Neural progenitor cell (in vitro differentiated cells): ENCODE measurements at regions not wholly inside any gene's neighbourhood (a gene's known extent, or its start where the extent isn't known, plus 50 kb on each side); places are given as distances from the start of the nearest gene placed in this dataset.

Experiments
- DNase-seq: peaks from one replicate; pipeline ENCODE4 v3.0.0-alpha.2; 2016; ENCODE audit warnings: low spot score
- H2AFZ ChIP-seq: fragments of 200-600 bp; sonication (generic); replicated peaks from 2 replicates; pipeline ENCODE4 v1.6.1; 2016; ENCODE audit warnings: antibody characterized with exemption
- H3F3A ChIP-seq: fragments of 200-600 bp; sonication (generic); 2 replicates; pipeline ENCODE4 v1.6.1; 2016; ENCODE audit warnings: antibody characterized with exemption, low read depth
- H3K27ac ChIP-seq: fragments of 200-600 bp; sonication (generic); 2 replicates; pipeline ENCODE4 v1.5.1; 2016; ENCODE audit warnings: mild to moderate bottlenecking
- H3K27me3 ChIP-seq: fragments of 200-600 bp; sonication (generic); 2 replicates; pipeline ENCODE4 v1.6.1; 2016; ENCODE audit warnings: mild to moderate bottlenecking, moderate library complexity
- H3K36me3 ChIP-seq: fragments of 200-600 bp; sonication (generic); 2 replicates; pipeline ENCODE4 v1.5.1; 2016
- H3K4me1 ChIP-seq: fragments of 200-600 bp; sonication (generic); 2 replicates; pipeline ENCODE4 v1.6.1; 2016; ENCODE audit warnings: mixed run types
- H3K4me2 ChIP-seq: fragments of 200-600 bp; sonication (generic); 2 replicates; pipeline ENCODE4 v1.6.1; 2016
- H3K4me3 ChIP-seq: fragments of 200-600 bp; sonication (generic); 2 replicates; pipeline ENCODE4 v1.5.1; 2016
- H3K79me2 ChIP-seq: fragments of 200-600 bp; sonication (generic); 2 replicates; pipeline ENCODE4 v1.6.1; 2016; ENCODE audit warnings: low read depth
- H3K9ac ChIP-seq: fragments of 200-600 bp; sonication (generic); 2 replicates; pipeline ENCODE4 v1.6.1; 2016
- H3K9me3 ChIP-seq: fragments of 200-600 bp; sonication (generic); 2 replicates; pipeline ENCODE4 v1.5.1; 2016; ENCODE audit warnings: low read depth
- H4K20me1 ChIP-seq: fragments of 200-600 bp; sonication (generic); 2 replicates; pipeline ENCODE4 v1.6.1; 2016; ENCODE audit warnings: low read depth
- H3K27ac Mint-ChIP-seq: 3 replicates; pipeline ENCODE4 v1.8.0; 2021; ENCODE audit warnings: mixed read lengths
- H3K27me3 Mint-ChIP-seq: 2 replicates; pipeline ENCODE4 v1.8.0; 2022; ENCODE audit warnings: low read depth, mild to moderate bottlenecking, inconsistent platforms, moderate library complexity, mixed read lengths; ENCODE audit not compliant: insufficient read depth
- H3K36me3 Mint-ChIP-seq: 3 replicates; pipeline ENCODE4 v1.8.0; 2021; ENCODE audit warnings: mixed read lengths
- H3K4me1 Mint-ChIP-seq: 3 replicates; pipeline ENCODE4 v1.8.0; 2021; ENCODE audit warnings: mixed read lengths
- H3K4me3 Mint-ChIP-seq: 3 replicates; pipeline ENCODE4 v1.8.0; 2021; ENCODE audit warnings: mild to moderate bottlenecking, moderate library complexity, mixed read lengths
- H3K9me3 Mint-ChIP-seq: 3 replicates; pipeline ENCODE4 v1.8.0; 2020; ENCODE audit warnings: mixed read lengths
- CTCF ChIP-seq: fragments of 200-600 bp; sonication (generic); IDR thresholded peaks from 2 replicates; pipeline ENCODE4 v1.5.1; 2017; ENCODE audit warnings: antibody characterized with exemption, mild to moderate bottlenecking
- EZH2 ChIP-seq: fragments of 200-600 bp; sonication (generic); IDR thresholded peaks from 2 replicates; pipeline ENCODE4 v1.6.1; 2017; ENCODE audit warnings: antibody characterized with exemption, mild to moderate bottlenecking, moderate library complexity
- EZH2phosphoT487 ChIP-seq: fragments of 200-600 bp; sonication (generic); IDR thresholded peaks from 2 replicates; pipeline ENCODE4 v1.6.1; 2017; ENCODE audit warnings: antibody characterized with exemption

GRCh38 chr5:98605426-98605825 is 168.0 kb upstream of the RGMB start:
- Histone ChIP-seq H3K4me2 (no peak overlapping the region), H3K4me3 (no peak overlapping the region), H3K36me3 (no peaks in the 10 kb centered on the region), H3K27ac (no peak overlapping the region), H3K27me3 (no peaks in the 10 kb centered on the region), H4K20me1 (no peaks in the 10 kb centered on the region), H2AFZ (no peak overlapping the region), H3K4me1 (peaks cover 35% of the 10 kb centered on the region), H3K9me3 (no peaks in the 10 kb centered on the region), H3F3A (no peaks in the 10 kb centered on the region), H3K9ac (no peak overlapping the region), H3K79me2 (no peaks in the 10 kb centered on the region)
- no peak overlapping the region for H3K4me3 Mint-ChIP-seq
- H3K4me1 Mint-ChIP-seq: peaks cover 25% of the 10 kb centered on the region
- TF ChIP-seq CTCF (no peak), EZH2 (no peak), EZH2phosphoT487 (no peak)
- H3K36me3 Mint-ChIP-seq: no peaks in the 10 kb centered on the region
- peak overlapping the region; percentile 96 for H3K27ac Mint-ChIP-seq
- H3K27me3 Mint-ChIP-seq: peaks cover 2% of the 10 kb centered on the region
- DNase-seq: no peak
- H3K9me3 Mint-ChIP-seq: peaks cover 19% of the 10 kb centered on the region

- Histone ChIP-seq H3K4me1 (peaks cover 35% of the 10 kb centered on the region), H2AFZ (no peak overlapping the region), H3K27me3 (no peaks in the 10 kb centered on the region), H4K20me1 (no peaks in the 10 kb centered on the region), H3K79me2 (no peaks in the 10 kb centered on the region), H3K4me3 (no peak overlapping the region), H3F3A (no peaks in the 10 kb centered on the region), H3K4me2 (no peak overlapping the region), H3K9me3 (no peaks in the 10 kb centered on the region), H3K9ac (no peak overlapping the region), H3K27ac (no peak overlapping the region), H3K36me3 (no peaks in the 10 kb centered on the region)
- no peak overlapping the region for H3K4me3 Mint-ChIP-seq
- peaks cover 25% of the 10 kb centered on the region for H3K4me1 Mint-ChIP-seq
- TF ChIP-seq CTCF: no peak
- no peak for TF ChIP-seq EZH2phosphoT487
- no peak for TF ChIP-seq EZH2
- no peak for DNase-seq
- H3K27ac Mint-ChIP-seq: no peak overlapping the region
- peaks cover 7% of the 10 kb centered on the region for H3K9me3 Mint-ChIP-seq
- H3K27me3 Mint-ChIP-seq: no peaks in the 10 kb centered on the region
- H3K36me3 Mint-ChIP-seq: no peaks in the 10 kb centered on the region
Measured at GRCh38 chr5:98606961-98607360, 166.5 kb upstream of the RGMB start.

- Histone ChIP-seq H3F3A (no peaks in the 10 kb centered on the region), H3K27me3 (no peaks in the 10 kb centered on the region), H3K79me2 (no peaks in the 10 kb centered on the region), H3K27ac (no peak overlapping the region), H3K4me2 (no peak overlapping the region), H3K4me1 (peaks cover 41% of the 10 kb centered on the region), H3K4me3 (no peak overlapping the region), H3K9me3 (no peaks in the 10 kb centered on the region), H2AFZ (peak overlapping the region; percentile 86), H4K20me1 (no peaks in the 10 kb centered on the region), H3K9ac (no peak overlapping the region), H3K36me3 (no peaks in the 10 kb centered on the region)
- no peaks in the 10 kb centered on the region for H3K27me3 Mint-ChIP-seq
- H3K27ac Mint-ChIP-seq: no peak overlapping the region
- peaks cover 31% of the 10 kb centered on the region for H3K4me1 Mint-ChIP-seq
- DNase-seq: no peak
- H3K4me3 Mint-ChIP-seq: no peak overlapping the region
- TF ChIP-seq CTCF: no peak
- no peak for TF ChIP-seq EZH2
- TF ChIP-seq EZH2phosphoT487: no peak
- no peaks in the 10 kb centered on the region for H3K36me3 Mint-ChIP-seq
- no peaks in the 10 kb centered on the region for H3K9me3 Mint-ChIP-seq
Measured at GRCh38 chr5:98608052-98608451, 165.4 kb upstream of the RGMB start.
